ENCODE measurements at regions not wholly inside any gene's neighbourhood (a gene's known extent, or its start where the extent isn't known, plus 50 kb on each side); places are given as distances from the start of the nearest gene placed in this dataset.
"Not testable (repeated sequence)": the region's sequence is repeated elsewhere in the genome, so short reads cannot be mapped to it uniquely, and the experiment has no call there.

DNA sequence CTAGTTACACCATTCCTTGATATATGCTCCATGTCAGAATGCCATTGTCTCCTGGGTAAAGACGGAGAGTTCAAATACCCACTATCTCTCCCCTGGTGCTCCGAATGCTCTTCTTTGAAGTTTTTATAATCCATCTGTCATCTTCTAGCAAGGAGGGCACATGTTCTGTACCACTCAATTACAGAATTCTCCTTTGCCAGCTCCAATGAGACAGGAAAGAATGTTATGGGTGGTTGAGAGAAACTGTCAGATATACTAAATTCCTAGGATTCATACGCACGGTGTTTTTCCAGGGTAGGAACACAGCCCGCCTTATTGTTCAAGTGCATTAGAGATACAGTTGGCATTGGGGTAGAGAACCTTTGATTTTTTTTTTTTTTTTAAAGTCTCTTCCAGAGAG is 118.0 kb upstream of the ZNF536 start:
- no peak overlapping the region for H3K4me3 Mint-ChIP-seq
- DNase-seq (ENCODE audit: low spot score in 2 of 2) (no peak), ATAC-seq (ENCODE audit: low read depth) (no peak)
- H3K27me3 Mint-ChIP-seq: peaks cover 5% of the 10 kb centered on the region
- no peaks in the 10 kb centered on the region for H3K36me3 Mint-ChIP-seq
- no peak overlapping the region for H3K27ac Mint-ChIP-seq
- H3K9me3 Mint-ChIP-seq: no peaks in the 10 kb centered on the region
- no peaks in the 10 kb centered on the region for H3K4me1 Mint-ChIP-seq

DNA sequence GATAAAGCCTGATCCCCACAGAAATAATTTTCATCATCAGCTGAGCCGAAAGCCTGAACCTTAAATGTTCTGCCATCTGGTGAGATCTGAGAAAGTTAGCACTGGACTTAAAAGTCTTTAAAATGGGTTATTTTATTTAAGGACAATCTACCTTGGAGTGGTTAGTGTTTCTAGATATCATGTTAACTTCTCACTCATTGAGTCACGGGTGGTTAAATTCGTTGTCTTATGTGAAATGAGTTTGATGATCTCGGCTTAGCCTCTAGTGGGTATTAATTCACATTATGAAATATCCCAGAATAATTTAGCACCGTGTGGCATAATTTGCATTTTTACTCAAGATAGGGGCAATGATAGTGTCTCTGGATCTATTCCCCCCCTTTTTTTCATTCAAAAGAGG is 117.4 kb upstream of the ZNF536 start:
- no peaks in the 10 kb centered on the region for H3K9me3 Mint-ChIP-seq
- no peak overlapping the region for H3K27ac Mint-ChIP-seq
- H3K27me3 Mint-ChIP-seq: peaks cover 5% of the 10 kb centered on the region
- no peaks in the 10 kb centered on the region for H3K4me1 Mint-ChIP-seq
- DNase-seq (ENCODE audit: low spot score in 2 of 2) (no peak), ATAC-seq (ENCODE audit: low read depth) (no peak)
- no peak overlapping the region for H3K4me3 Mint-ChIP-seq
- H3K36me3 Mint-ChIP-seq: no peaks in the 10 kb centered on the region

DNA sequence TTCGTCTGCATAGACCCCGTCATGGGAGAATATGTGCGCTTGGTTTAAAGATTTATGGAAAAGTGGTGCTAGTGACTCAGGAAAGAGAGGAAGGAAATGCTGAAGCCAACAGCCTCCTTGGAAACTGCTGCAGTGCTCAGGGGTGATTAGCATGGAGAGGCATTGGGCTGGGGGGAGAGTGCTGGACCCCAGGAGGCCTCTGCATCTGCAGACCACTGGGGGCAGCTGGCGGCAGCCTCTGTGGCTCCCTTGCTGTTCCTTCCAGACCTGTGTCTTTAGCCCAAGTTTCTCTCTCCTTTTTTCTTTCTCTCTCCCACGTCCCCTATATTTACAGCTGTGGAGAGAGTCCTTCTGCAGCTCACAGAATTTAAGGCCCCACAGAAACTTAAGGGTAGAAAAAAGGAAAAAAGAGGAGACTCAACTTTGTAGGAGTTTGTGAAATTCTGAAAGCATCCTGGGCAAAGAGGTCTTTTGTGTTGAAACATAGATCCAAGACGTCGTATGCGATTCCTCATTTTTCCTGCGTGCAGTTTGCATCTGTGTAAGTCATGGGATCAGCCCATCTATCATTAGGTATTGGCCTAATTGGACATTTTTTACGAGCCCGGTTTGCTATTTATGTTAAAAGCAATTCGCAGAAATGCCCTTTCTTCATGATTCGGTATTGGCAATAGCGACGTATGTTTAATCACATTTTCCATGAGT is 116.2 kb upstream of the ZNF536 start:
- H3K27me3 Mint-ChIP-seq: peaks cover 5% of the 10 kb centered on the region

DNA sequence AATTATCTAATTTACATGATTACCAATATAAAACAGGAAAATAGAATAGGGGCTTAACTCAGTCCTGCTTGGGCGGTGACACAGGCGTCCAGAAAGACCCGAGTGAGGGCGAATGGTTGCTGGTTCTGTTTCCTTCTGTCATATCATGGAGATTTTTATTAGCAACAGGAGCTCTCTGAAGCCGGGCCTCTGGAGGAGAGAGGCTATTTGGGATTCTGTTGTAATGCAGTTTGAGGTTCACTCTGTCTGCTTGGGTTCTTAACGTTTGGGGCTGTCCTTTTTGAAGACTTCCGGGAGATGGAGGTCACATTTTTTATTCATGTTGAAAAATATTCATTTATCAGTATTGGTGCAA is 115.7 kb upstream of the ZNF536 start:
- DNase-seq (ENCODE audit: low spot score in 2 of 2): no peak
- peaks cover 5% of the 10 kb centered on the region for H3K27me3 Mint-ChIP-seq
- H3K9me3 Mint-ChIP-seq: no peaks in the 10 kb centered on the region
- H3K36me3 Mint-ChIP-seq: no peaks in the 10 kb centered on the region
- H3K4me3 Mint-ChIP-seq: no peak overlapping the region
- no peak overlapping the region for H3K27ac Mint-ChIP-seq
- no peaks in the 10 kb centered on the region for H3K4me1 Mint-ChIP-seq
- no peak for ATAC-seq (ENCODE audit: low read depth)

More for the DNA sequence above, 116.2 kb upstream of the ZNF536 start:
- no peaks in the 10 kb centered on the region for H3K36me3 Mint-ChIP-seq
- no peaks in the 10 kb centered on the region for H3K4me1 Mint-ChIP-seq
- H3K27ac Mint-ChIP-seq: no peak overlapping the region
- no peak overlapping the region for H3K4me3 Mint-ChIP-seq
- no peak for ATAC-seq (ENCODE audit: low read depth)
- no peak for DNase-seq (ENCODE audit: low spot score in 2 of 2)
- no peaks in the 10 kb centered on the region for H3K9me3 Mint-ChIP-seq

DNA sequence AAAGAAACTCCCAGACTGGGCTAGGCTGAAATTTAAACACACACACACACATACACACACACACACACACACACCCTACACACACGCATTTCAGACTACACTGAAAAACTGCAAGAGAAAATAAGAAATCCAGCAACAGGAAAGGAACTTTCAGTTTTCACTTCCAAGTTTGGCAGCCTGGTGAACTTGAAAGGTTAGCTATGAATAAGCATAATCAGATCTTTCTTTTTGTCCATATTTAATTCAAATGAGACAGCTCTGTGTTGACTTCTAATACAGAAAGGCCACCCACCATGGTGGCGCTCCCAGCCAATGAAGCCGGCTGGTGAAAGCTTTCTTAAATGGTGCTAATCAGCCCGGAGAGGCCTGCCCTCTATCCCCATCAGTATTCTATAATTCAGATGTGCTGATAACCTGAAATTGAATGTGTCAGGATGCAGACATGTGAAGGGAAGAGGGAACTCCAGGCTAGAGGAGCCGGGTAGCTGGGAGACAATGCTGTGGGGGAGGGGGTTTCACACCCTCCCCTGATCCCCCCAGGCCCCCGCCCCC is 108.3 kb upstream of the ZNF536 start:
- H3K9me3 Mint-ChIP-seq: peaks cover 1% of the 10 kb centered on the region
- H3K4me1 Mint-ChIP-seq: no peaks in the 10 kb centered on the region
- no peak overlapping the region for H3K27ac Mint-ChIP-seq
- H3K36me3 Mint-ChIP-seq: no peaks in the 10 kb centered on the region
- DNase-seq (ENCODE audit: low spot score in 2 of 2) (no peak), ATAC-seq (ENCODE audit: low read depth) (no peak)
- H3K4me3 Mint-ChIP-seq: no peak overlapping the region
- H3K27me3 Mint-ChIP-seq: peaks cover 2% of the 10 kb centered on the region

DNA sequence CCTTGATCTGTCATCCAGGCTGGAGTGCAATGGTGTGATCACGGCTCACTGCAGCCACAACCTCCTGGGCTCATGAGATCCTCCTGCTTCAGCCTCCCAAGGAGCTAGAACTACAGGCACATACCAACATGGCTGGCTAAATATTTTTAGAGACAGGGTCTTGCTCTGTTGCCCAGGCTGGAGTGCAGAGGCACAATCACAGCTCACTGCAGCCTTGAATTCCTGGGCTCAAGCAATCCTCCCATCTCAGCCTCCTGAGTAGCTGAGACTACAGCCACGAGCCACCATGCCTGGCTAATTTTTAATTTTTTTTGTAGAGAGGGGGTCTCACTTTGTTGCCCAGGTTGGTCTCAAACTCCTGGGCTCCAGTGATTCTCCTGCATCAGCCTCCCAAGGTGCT is 106.3 kb upstream of the ZNF536 start:
- not testable (repeated sequence) for DNase-seq (ENCODE audit: low spot score in 2 of 2); ATAC-seq (ENCODE audit: low read depth); H3K4me3 Mint-ChIP-seq; H3K4me1 Mint-ChIP-seq; H3K36me3 Mint-ChIP-seq; H3K27ac Mint-ChIP-seq; H3K9me3 Mint-ChIP-seq; H3K27me3 Mint-ChIP-seq

DNA sequence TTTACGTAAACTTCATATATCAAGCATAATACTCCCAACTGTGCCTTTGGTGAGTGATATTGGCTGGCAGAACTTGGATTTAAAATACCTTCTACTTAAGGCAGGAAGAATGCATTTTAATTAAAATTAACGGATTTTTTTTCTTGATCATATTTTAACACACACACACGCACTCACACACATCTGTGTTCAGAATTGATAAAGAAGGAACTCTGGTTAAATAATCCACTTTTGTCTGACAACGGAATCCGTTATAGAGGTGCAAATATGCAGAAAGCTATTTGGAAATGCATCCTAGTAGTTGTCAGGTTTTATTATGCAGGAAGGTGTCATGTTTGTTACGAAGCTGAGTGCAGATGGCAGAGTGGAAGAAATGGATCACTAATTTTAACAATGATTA is 105.5 kb upstream of the ZNF536 start:
- peaks cover 2% of the 10 kb centered on the region for H3K27me3 Mint-ChIP-seq

DNA sequence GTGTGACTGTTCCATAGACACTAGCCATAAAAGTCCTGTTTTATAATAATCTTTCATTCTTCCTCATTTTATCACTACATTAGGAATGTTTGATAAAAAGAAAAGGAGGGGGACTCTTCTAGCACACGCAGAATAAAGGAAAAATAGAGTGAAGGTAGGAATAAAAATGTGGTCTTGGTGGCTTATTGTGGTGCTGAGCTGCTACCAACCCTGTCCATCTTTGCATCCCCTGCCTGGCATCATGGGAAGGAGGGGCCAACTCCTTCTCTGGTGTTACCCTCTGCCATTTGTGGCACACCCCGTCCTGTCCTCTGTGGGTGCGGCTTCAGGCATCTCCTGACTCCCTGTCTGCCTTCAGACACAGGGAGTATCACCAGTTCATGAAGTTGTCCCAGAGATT is 104.9 kb upstream of the ZNF536 start:
- H3K4me3 Mint-ChIP-seq: no peak overlapping the region
- peaks cover 2% of the 10 kb centered on the region for H3K27me3 Mint-ChIP-seq
- DNase-seq (ENCODE audit: low spot score in 2 of 2): no peak
- no peaks in the 10 kb centered on the region for H3K36me3 Mint-ChIP-seq
- ATAC-seq (ENCODE audit: low read depth): no peak
- H3K4me1 Mint-ChIP-seq: no peaks in the 10 kb centered on the region
- no peak overlapping the region for H3K27ac Mint-ChIP-seq
- peaks cover 5% of the 10 kb centered on the region for H3K9me3 Mint-ChIP-seq

More for the DNA sequence above, 105.5 kb upstream of the ZNF536 start:
- no peaks in the 10 kb centered on the region for H3K36me3 Mint-ChIP-seq
- peaks cover 5% of the 10 kb centered on the region for H3K9me3 Mint-ChIP-seq
- no peak overlapping the region for H3K4me3 Mint-ChIP-seq
- no peak overlapping the region for H3K27ac Mint-ChIP-seq
- no peaks in the 10 kb centered on the region for H3K4me1 Mint-ChIP-seq
- ATAC-seq (ENCODE audit: low read depth) (no peak), DNase-seq (ENCODE audit: low spot score in 2 of 2) (no peak)

DNA sequence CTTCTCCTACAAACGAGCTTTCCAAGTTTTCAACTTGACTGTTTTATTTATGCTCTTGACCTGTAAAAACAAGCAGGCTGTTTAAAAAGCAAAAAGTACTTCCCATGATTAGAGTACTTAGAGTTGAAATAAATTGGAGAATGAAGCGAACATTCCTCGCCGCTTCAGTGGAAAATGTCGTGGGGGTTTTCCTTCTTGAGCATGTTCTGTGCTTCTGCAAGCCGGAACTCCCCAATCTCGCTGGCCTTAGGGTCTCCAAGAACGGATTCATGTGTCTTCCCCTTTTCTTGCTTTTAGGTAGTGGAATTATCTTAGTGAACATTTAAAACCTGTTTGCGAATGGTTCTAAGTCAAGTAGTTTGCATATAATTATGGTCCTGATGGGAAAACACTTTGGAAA is 103.6 kb upstream of the ZNF536 start:
- Mint-ChIP-seq H3K27ac (no peak overlapping the region), H3K27me3 (peaks cover 2% of the 10 kb centered on the region), H3K36me3 (no peaks in the 10 kb centered on the region), H3K4me3 (no peak overlapping the region), H3K4me1 (no peaks in the 10 kb centered on the region), H3K9me3 (peaks cover 13% of the 10 kb centered on the region)
- no peak for DNase-seq (ENCODE audit: low spot score in 2 of 2)
- ATAC-seq (ENCODE audit: low read depth): no peak

DNA sequence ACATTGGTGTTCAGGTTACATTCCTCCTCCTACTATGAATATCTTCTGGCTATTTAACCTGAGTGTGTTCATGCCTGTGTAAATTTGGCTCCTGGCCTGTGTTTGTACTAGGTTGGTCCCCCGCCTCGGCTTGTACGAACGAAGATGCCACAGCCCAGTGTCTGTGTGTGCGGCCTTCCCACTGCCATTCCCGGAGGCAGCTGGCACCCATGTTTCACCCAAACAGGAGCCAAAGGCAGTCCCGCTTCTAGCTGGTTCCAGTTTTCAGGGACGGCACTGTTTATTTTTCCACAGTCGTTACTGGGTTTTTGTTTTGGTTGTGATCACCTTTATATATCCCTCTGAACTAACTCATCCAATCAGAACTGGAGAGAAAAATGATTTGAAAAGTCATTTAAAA is 102.5 kb upstream of the ZNF536 start:
- no peak overlapping the region for H3K27ac Mint-ChIP-seq
- DNase-seq (ENCODE audit: low spot score in 2 of 2) (no peak), ATAC-seq (ENCODE audit: low read depth) (no peak)
- peaks cover 13% of the 10 kb centered on the region for H3K9me3 Mint-ChIP-seq
- H3K4me3 Mint-ChIP-seq: no peak overlapping the region
- peaks cover 2% of the 10 kb centered on the region for H3K27me3 Mint-ChIP-seq
- no peaks in the 10 kb centered on the region for H3K4me1 Mint-ChIP-seq
- no peaks in the 10 kb centered on the region for H3K36me3 Mint-ChIP-seq

DNA sequence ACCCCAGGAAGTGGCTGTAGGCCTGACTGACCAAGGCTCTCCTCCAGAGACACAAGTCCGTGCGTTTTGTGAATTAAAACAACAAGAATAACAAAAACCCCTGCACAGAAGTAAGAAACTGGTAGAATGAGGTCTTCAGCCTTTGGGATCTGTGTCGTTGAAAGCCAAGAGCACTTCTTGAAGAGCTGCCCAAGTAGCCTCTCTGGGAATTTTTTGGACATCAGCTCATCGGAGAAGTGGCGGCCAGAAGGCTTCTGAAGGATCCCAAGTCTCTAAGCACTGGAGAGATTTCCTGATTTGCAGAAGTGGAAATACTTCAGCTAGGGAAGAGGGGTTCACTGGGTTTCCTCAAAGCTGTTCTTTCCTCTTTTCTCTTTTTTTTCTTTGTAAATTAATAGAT is 100.4 kb upstream of the ZNF536 start:
- ATAC-seq (ENCODE audit: low read depth) (no peak), DNase-seq (ENCODE audit: low spot score in 2 of 2) (no peak)
- no peak overlapping the region for H3K4me3 Mint-ChIP-seq
- no peak overlapping the region for H3K27ac Mint-ChIP-seq
- H3K36me3 Mint-ChIP-seq: no peaks in the 10 kb centered on the region
- H3K9me3 Mint-ChIP-seq: peaks cover 13% of the 10 kb centered on the region
- no peaks in the 10 kb centered on the region for H3K27me3 Mint-ChIP-seq
- no peaks in the 10 kb centered on the region for H3K4me1 Mint-ChIP-seq

DNA sequence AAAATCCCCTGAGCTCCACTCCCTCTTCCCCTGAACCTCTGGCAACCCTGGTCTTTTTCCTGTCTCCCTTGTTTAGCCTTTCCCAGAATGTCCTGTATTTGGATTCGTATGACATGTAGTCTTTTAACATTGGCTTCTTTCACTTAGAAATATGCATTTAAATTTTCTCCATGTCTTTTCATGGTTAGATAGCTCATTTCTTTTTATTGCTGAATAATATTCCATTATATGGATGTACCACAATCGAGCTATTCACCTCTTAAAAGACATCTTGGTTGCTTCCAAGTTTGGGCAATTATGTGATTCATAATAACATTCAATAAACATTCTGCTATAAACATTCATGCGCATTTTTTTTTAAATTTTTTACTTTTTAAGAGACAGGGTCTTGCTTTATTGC is 99.6 kb upstream of the ZNF536 start:
- Mint-ChIP-seq H3K4me1 (no peaks in the 10 kb centered on the region), H3K36me3 (no peaks in the 10 kb centered on the region), H3K4me3 (no peak overlapping the region), H3K9me3 (peaks cover 13% of the 10 kb centered on the region), H3K27ac (no peak overlapping the region), H3K27me3 (no peaks in the 10 kb centered on the region)
- ATAC-seq (ENCODE audit: low read depth) (no peak), DNase-seq (ENCODE audit: low spot score in 2 of 2) (no peak)

DNA sequence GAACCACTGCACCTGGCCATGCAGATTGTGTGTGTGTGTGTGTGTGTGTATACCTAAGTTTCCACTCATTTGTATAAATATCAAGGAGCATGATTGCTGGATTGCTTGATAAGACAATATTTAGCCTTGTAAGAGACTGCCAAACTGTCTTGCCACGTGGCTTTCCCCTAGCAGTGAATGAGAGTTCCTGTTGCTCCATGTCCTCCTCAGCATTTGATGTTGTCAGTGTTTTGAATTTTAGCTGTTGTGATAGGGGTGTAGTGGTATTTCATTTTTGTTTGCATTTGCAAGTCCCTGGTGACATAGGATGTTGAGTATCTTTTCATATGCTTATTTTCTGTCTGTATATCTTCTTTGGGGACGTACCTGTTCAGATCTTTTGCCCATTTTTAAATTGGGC is 99.0 kb upstream of the ZNF536 start:
- H3K36me3 Mint-ChIP-seq: no peaks in the 10 kb centered on the region
- H3K27me3 Mint-ChIP-seq: no peaks in the 10 kb centered on the region
- DNase-seq (ENCODE audit: low spot score in 2 of 2) (no peak), ATAC-seq (ENCODE audit: low read depth) (no peak)
- H3K9me3 Mint-ChIP-seq: peaks cover 13% of the 10 kb centered on the region
- no peak overlapping the region for H3K27ac Mint-ChIP-seq
- no peaks in the 10 kb centered on the region for H3K4me1 Mint-ChIP-seq
- no peak overlapping the region for H3K4me3 Mint-ChIP-seq

DNA sequence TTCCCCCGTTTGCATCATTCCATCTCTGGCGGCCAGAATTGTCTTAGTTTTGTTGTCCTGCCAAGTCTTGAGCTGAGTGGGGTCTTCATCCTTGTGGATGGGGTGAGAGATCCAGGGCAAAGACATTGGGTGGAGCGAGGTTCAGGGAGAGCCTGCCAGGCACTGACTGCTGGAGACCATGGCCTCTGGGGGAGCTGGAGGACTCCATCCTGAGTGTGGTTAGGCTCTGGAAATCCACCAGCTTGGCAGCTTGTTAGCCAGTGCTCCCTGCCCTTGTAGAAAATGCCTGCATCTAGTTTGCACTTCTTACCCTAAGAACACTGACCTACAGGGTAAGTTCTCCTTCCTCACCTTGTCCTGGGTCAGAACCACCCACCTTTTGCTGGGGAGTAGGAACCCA is 97.2 kb upstream of the ZNF536 start:
- Mint-ChIP-seq H3K27me3 (no peaks in the 10 kb centered on the region), H3K4me1 (no peaks in the 10 kb centered on the region), H3K4me3 (no peak overlapping the region), H3K36me3 (no peaks in the 10 kb centered on the region), H3K27ac (no peak overlapping the region), H3K9me3 (peaks cover 13% of the 10 kb centered on the region)
- ATAC-seq (ENCODE audit: low read depth): no peak
- no peak for DNase-seq (ENCODE audit: low spot score in 2 of 2)

Data from memory B cell (primary cell).